ENCODE measurements at regions not wholly inside any gene's neighbourhood (a gene's known extent, or its start where the extent isn't known, plus 50 kb on each side); places are given as distances from the start of the nearest gene placed in this dataset.

DNA sequence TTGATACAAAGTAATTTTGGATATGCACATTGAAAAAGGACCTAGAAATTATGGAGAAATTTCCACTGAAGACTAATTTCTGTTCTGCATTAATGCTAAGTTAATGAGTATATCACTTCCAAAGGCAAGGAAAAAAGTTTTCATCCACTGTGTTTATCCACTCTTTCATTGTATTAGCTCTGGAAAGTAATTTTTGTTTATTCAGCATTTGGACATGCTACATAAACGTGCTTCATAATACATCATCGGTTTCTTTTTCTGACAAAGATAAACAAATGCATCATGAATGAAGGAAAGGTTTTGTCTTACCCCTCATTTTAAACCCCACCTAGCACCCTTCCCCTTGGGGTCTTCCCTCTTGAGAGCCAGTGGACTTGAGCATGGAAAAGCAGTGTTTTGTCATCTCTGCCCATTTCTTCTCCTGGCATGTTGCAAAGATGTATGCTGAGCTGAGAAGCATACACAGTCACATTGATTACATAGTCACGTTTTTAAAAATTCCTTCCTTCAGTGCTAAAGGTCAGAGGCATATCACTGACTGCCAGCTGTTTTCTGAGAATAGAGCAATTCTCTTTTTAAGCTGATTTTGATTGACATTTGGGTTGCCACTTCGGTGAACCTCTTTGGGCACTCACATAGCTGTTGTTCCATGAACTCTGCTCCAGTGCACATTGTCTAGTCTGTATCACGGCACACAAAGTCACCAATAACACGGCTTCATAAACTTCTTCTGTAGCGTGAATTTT is 65.9 kb upstream of the C7orf33 start:
- no peak for TF ChIP-seq BHLHE40 (IDR thresholded peaks at IDR 0.05; ENCODE audit: borderline replicate concordance)
- TF ChIP-seq FOXK2 (IDR thresholded peaks at IDR 0.05) = no peak
- no peak for TF ChIP-seq ZNF384 (IDR thresholded peaks at IDR 0.05)
- no peak for TF ChIP-seq SUZ12 (IDR thresholded peaks at IDR 0.05)

All from HEK293T (cell line).